ENCODE measurements at regions not wholly inside any gene's neighbourhood (a gene's known extent, or its start where the extent isn't known, plus 50 kb on each side); places are given as distances from the start of the nearest gene placed in this dataset.

DNA sequence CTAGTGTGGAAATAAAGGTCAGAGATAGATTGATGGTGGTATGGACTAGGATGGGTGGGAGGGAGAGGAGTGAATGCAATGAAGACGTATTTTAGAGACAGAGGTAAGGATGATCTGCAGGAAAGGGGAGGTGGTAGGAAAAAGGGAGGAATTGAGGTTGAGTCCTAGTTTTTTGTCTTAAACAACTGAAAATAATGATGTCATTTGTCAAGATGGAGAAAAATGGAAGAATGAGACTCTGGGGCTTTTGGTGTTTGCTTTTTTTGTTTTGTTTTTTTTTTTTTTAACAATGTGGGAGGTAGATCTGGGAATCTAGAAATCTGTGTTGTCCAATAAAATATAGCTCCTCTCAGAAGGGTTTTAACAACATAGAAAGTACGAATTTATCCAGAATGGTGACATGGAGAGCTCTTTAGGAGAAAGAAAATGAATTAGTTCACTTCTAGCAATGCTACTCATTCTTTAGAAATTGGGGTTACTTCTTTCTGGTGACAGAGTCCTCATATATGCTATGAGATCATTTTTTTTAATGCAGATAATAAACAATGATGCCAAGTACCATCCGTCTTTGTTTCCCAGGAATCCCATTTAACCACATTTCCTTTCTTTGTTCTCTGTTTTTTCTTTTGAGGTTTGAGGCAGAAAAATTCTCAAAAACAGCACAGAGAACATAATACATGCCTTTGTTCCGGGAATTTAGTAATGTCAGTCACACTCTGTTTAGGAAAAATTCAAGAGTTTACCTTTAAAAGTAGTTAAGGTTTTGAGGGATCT, 225.3 kb upstream of the COX10 start:
- Histone ChIP-seq H2BK15ac (ENCODE audit: low read length) (no peak overlapping the region), H3K27ac (ENCODE audit: low read depth, low read length) (no peak overlapping the region)
- POLR2A ChIA-PET (ENCODE audit: partially characterized antibody) = no interaction called here
- TF ChIP-seq RXRA (IDR thresholded peaks at IDR 0.05; ENCODE audit: insufficient read depth, low read depth, low read length) = no peak
- TF ChIP-seq CHD2 (IDR thresholded peaks at IDR 0.05; ENCODE audit: low read length) = no peak
- no peak for TF ChIP-seq TCF12 (IDR thresholded peaks at IDR 0.05; ENCODE audit: low read depth, low read length)
- TF ChIP-seq CHD1 (IDR thresholded peaks at IDR 0.05; ENCODE audit: low read depth, low read length) = no peak
- no peak for TF ChIP-seq HDAC6 (IDR thresholded peaks at IDR 0.05; ENCODE audit: low read depth, low read length)
- no peak for TF ChIP-seq BCL11A (IDR thresholded peaks at IDR 0.05; ENCODE audit: low read depth in 2 of 2, low read length in 2 of 2)
- TF ChIP-seq CREB1 (IDR thresholded peaks at IDR 0.05) = no peak
- TF ChIP-seq GTF2F1 (IDR thresholded peaks at IDR 0.05; ENCODE audit: borderline replicate concordance, low read depth, low read length) = no peak
- TF ChIP-seq CTBP2 (IDR thresholded peaks at IDR 0.05; ENCODE audit: borderline replicate concordance, insufficient read depth, insufficient read length, low read length) = no peak
- TF ChIP-seq POLR2AphosphoS5 (IDR thresholded peaks at IDR 0.05; ENCODE audit: low read depth, low read length) = no peak
- TF ChIP-seq ASH2L (IDR thresholded peaks at IDR 0.05; ENCODE audit: low read length) = no peak
- TF ChIP-seq, protein P1, sequence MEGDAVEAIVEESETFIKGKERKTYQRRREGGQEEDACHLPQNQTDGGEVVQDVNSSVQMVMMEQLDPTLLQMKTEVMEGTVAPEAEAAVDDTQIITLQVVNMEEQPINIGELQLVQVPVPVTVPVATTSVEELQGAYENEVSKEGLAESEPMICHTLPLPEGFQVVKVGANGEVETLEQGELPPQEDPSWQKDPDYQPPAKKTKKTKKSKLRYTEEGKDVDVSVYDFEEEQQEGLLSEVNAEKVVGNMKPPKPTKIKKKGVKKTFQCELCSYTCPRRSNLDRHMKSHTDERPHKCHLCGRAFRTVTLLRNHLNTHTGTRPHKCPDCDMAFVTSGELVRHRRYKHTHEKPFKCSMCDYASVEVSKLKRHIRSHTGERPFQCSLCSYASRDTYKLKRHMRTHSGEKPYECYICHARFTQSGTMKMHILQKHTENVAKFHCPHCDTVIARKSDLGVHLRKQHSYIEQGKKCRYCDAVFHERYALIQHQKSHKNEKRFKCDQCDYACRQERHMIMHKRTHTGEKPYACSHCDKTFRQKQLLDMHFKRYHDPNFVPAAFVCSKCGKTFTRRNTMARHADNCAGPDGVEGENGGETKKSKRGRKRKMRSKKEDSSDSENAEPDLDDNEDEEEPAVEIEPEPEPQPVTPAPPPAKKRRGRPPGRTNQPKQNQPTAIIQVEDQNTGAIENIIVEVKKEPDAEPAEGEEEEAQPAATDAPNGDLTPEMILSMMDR (IDR thresholded peaks at IDR 0.05; ENCODE audit: control extremely low read depth in 1 of 3, insufficient read depth in 1 of 3, low read depth in 1 of 3, low read length in 3 of 3) = no peak

More for the DNA sequence above, 225.3 kb upstream of the COX10 start:
- Histone ChIP-seq H4K8ac (ENCODE audit: extremely low read depth, insufficient read depth, low read length) (no peak overlapping the region), H3K27me3 (replicated peaks in 1 of 4; ENCODE audit: control insufficient read depth in 3 of 4, extremely low read depth in 1 of 4, insufficient read depth in 3 of 4, low read length in 3 of 4) (no peaks in the 10 kb centered on the region; a peak in 1 of 7 replicates), H2BK12ac (ENCODE audit: low read depth, low read length) (no peak overlapping the region), H2AFZ (ENCODE audit: low read length) (no peak overlapping the region), H3K9ac (replicated peaks in 1 of 4; ENCODE audit: extremely low read depth in 1 of 4, low read depth in 3 of 4, low read length in 3 of 4) (no peak overlapping the region), H4K5ac (ENCODE audit: insufficient read length, low read depth, low read length) (no peak overlapping the region), H3K79me1 (ENCODE audit: low read depth, low read length) (no peaks in the 10 kb centered on the region), H2BK120ac (replicated peaks; ENCODE audit: low read depth, low read length) (no peak overlapping the region), H3K4ac (replicated peaks; ENCODE audit: insufficient read length, low read depth, low read length) (no peak overlapping the region), H3K9me3 (ENCODE audit: insufficient read depth in 2 of 2, low read depth in 1 of 2, low read length in 1 of 2) (0 out of 4 replicates have a peak, but pooled peaks cover 0 to 3% of the 10 kb centered on the region in 2 experiments), H2BK5ac (ENCODE audit: low read depth, low read length) (no peak overlapping the region), H4K91ac (replicated peaks; ENCODE audit: insufficient read length, low read length) (no peak overlapping the region), H4K20me1 (replicated peaks in 1 of 2; ENCODE audit: control insufficient read depth in 1 of 2, insufficient read depth in 2 of 2, low read length in 2 of 2) (no peaks in the 10 kb centered on the region), H3K23me2 (ENCODE audit: low read depth, low read length) (no peaks in the 10 kb centered on the region; the same call in 1 of the 2 replicates), H3K23ac (ENCODE audit: insufficient read length) (no peak overlapping the region), H3K14ac (ENCODE audit: insufficient read length) (no peak overlapping the region), H3K56ac (replicated peaks; ENCODE audit: insufficient read length, low read depth, low read length) (no peak overlapping the region), H3K4me2 (ENCODE audit: insufficient read depth in 1 of 2, low read depth in 2 of 2, low read length in 2 of 2) (no peak overlapping the region), H2BK20ac (ENCODE audit: low read length) (no peak overlapping the region), H2AK5ac (ENCODE audit: low read depth, low read length) (no peak overlapping the region), H3K79me2 (ENCODE audit: control insufficient read depth in 1 of 2, insufficient read depth in 2 of 2, low read length in 2 of 2) (no peaks in the 10 kb centered on the region), H3K4me1 (replicated peaks in 1 of 4; ENCODE audit: control insufficient read depth in 3 of 4, insufficient read depth in 4 of 4, low read length in 3 of 4) (no peaks in the 10 kb centered on the region), H3K36me3 (ENCODE audit: control insufficient read depth in 2 of 4, insufficient read depth in 4 of 4, low read length in 3 of 4) (no peaks in the 10 kb centered on the region; a peak in 1 of 8 replicates), H3K4me3 (ENCODE audit: extremely low read depth in 1 of 4, insufficient read depth in 2 of 4, low read depth in 3 of 4, low read length in 4 of 4) (no peak overlapping the region), H3K18ac (ENCODE audit: extremely low read depth, low read length) (no peak overlapping the region)
- CTCF ChIA-PET (ENCODE audit: partially characterized antibody) = no interaction called here
- FAIRE-seq (no peak), DNase-seq (ENCODE audit: low read depth in 1 of 2, low spot score in 2 of 2) (no peak)
- WGBS, 2 experiments (ENCODE audit: extremely low coverage in 1 of 2, insufficient coverage in 1 of 2, insufficient read length in 1 of 2, insufficient replicate concordance in 2 of 2, low coverage in 1 of 2, low lambda C conversion rate in 2 of 2, missing lambda C conversion rate in 1 of 2) = 78% methylated on average over 4 of the region's 4 CpGs; no CpG with 5 or more reads in 1 of the 2 experiments

Data from H1 (cell line).